ENCODE measurements at regions not wholly inside any gene's neighbourhood (a gene's known extent, or its start where the extent isn't known, plus 50 kb on each side); places are given as distances from the start of the nearest gene placed in this dataset.

DNA sequence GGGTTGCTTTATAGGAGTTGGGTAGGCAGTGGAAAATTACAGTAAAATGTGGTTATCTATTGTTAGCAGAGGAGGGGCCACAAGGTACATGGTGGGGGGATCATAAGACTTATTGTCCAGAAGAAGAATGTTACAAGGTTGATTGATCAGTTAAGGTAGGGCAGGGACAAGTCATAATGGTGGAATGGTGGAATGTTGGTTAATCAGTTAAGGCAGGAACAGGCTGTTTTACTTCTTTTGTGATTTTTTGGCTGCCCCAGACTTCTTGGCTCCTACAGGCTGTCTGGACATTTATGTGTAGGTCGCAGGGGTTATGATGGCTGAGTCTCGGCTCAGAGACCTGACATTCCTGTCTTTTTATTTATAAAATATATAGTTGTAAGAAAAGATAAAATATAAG lies 2277.1 kb downstream of the TP53TG3F start:
- TF ChIP-seq CTCF (IDR thresholded peaks at IDR 0.05) (no peak), POLR2A (IDR thresholded peaks at IDR 0.05) (no peak)

Data from right lobe of liver (tissue), 4 donors.